C4-2B (cell line): ENCODE measurements at regions not wholly inside any gene's neighbourhood (a gene's known extent, or its start where the extent isn't known, plus 50 kb on each side); places are given as distances from the start of the nearest gene placed in this dataset.

Source experiments
- ZFX ChIP-seq: fragments of 450-650 bp; IDR thresholded peaks from 2 replicates; pipeline ENCODE4 v1.6.1; 2017
- TF ChIP-seq, protein P1 (sequence below): fragments of 450-650 bp; conservative IDR thresholded peaks from 2 replicates; pipeline ENCODE4 v1.5.1; 2017; ENCODE audit warnings: mild to moderate bottlenecking

DNA sequence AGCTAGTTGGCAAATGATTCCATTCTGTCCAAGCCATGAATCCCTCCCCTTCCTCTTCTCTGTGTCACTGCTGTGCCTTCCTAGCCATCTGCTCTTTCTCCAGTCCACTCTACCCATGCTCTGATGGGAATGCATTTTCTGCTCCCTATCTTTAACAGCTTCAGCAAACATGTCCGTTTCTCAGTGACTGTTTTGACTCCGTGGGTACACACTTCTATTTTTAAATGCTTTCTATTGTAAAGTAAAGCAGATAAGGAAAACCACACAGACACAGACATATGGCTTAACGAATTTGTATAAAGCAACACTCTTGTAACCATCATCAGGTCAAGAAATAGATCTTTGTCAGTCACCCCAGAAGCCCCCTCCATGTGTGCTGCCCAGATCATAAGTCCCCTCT, 72.4 kb upstream of the KLHL13 start:
- TF ChIP-seq, protein P1, sequence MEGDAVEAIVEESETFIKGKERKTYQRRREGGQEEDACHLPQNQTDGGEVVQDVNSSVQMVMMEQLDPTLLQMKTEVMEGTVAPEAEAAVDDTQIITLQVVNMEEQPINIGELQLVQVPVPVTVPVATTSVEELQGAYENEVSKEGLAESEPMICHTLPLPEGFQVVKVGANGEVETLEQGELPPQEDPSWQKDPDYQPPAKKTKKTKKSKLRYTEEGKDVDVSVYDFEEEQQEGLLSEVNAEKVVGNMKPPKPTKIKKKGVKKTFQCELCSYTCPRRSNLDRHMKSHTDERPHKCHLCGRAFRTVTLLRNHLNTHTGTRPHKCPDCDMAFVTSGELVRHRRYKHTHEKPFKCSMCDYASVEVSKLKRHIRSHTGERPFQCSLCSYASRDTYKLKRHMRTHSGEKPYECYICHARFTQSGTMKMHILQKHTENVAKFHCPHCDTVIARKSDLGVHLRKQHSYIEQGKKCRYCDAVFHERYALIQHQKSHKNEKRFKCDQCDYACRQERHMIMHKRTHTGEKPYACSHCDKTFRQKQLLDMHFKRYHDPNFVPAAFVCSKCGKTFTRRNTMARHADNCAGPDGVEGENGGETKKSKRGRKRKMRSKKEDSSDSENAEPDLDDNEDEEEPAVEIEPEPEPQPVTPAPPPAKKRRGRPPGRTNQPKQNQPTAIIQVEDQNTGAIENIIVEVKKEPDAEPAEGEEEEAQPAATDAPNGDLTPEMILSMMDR: no peak
- no peak for TF ChIP-seq ZFX
